ENCODE measurements at regions not wholly inside any gene's neighbourhood (a gene's known extent, or its start where the extent isn't known, plus 50 kb on each side); places are given as distances from the start of the nearest gene placed in this dataset.
A peak's percentile ranks its signal among the peaks of the same experiment; 100 is the strongest.

DNA sequence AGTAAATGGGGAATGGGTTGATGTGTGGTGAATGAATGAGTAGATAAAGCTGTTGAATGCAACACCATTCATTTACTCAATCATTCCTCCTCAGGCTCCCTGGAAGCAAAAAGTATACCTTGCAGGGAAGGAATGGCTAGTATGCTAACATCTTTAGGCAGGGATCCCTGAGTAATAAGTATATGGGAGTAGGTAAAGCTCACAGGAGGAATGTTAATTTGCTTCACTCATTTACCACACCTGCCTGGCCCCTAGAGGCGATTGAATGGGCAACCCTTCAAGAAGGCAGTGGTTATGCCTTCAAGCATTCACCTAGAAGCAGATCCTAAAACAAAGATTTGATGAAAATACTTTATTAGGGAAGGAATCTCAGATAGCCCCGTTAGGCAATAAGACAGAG, 208.7 kb upstream of the GADL1 start:
- DNase-seq (ENCODE audit: low spot score): no peak
- TF ChIP-seq, protein P1, sequence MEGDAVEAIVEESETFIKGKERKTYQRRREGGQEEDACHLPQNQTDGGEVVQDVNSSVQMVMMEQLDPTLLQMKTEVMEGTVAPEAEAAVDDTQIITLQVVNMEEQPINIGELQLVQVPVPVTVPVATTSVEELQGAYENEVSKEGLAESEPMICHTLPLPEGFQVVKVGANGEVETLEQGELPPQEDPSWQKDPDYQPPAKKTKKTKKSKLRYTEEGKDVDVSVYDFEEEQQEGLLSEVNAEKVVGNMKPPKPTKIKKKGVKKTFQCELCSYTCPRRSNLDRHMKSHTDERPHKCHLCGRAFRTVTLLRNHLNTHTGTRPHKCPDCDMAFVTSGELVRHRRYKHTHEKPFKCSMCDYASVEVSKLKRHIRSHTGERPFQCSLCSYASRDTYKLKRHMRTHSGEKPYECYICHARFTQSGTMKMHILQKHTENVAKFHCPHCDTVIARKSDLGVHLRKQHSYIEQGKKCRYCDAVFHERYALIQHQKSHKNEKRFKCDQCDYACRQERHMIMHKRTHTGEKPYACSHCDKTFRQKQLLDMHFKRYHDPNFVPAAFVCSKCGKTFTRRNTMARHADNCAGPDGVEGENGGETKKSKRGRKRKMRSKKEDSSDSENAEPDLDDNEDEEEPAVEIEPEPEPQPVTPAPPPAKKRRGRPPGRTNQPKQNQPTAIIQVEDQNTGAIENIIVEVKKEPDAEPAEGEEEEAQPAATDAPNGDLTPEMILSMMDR (conservative IDR thresholded peaks at IDR 0.05; ENCODE audit: low read depth): no peak
- no peak overlapping the region for H3K27ac ChIP-seq
- POLR2A ChIA-PET (ENCODE audit: low non-redundant PET): no interaction called here
- CTCF ChIA-PET: interaction anchor here (0.9 kb wide), 1 partner anchor 169 kb away, joined by 5 read pairs; no protein-coding TSS in a partner anchor

DNA sequence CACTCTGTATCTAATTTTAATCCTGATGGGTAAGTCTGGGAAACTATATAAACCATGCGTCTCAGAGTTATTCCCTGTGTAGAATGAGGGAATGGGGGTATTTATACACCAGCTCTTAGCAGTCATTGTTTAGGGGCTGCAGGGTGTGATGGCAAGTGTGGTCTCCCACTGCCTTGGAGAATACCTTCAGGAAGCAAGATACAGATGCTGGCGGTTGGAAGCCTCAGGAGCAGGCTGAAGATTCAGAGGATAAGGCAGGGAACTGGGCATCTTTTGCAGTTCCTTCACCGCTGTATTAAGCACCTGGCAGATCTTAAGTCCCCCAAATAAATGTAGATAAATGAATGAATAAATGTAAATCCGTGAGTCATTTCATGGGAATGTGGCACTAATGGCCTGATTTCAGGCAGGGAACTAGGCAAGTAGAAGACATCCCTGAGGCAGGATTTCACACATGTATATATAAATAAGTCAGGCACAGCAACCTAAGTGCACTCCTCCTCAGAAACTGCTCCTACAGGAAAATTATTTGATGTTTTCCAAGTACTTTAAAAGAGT, 209.2 kb upstream of the GADL1 start:
- no peak for DNase-seq (ENCODE audit: low spot score)
- H3K27ac ChIP-seq: no peak overlapping the region
- ChIA-PET CTCF (interaction anchor here (0.5 to 0.9 kb wide), 2 partner anchors 170 to 977 kb away, joined by 4 to 5 read pairs; no protein-coding TSS in a partner anchor), POLR2A (ENCODE audit: low non-redundant PET) (no interaction called here)
- TF ChIP-seq, protein P1 (conservative IDR thresholded peaks at IDR 0.05; ENCODE audit: low read depth): no peak

- CTCF ChIA-PET: interaction anchor here (0.7 kb wide), 1 partner anchor 233 kb away, joined by 3 read pairs; no protein-coding TSS in a partner anchor
- POLR2A ChIA-PET (ENCODE audit: low non-redundant PET): no interaction called here
- no peak for DNase-seq (ENCODE audit: low spot score)
- no peak overlapping the region for H3K27ac ChIP-seq
- TF ChIP-seq, protein P1 (conservative IDR thresholded peaks at IDR 0.05; ENCODE audit: low read depth): no peak
These were observed 210.6 kb upstream of the GADL1 start for GRCh38 chr3:31105011-31105410.

- H3K27ac ChIP-seq: no peak overlapping the region
- TF ChIP-seq, protein P1 (conservative IDR thresholded peaks at IDR 0.05; ENCODE audit: low read depth): no peak
- CTCF ChIA-PET: interaction anchor here (0.7 kb wide), 1 partner anchor 232 kb away, joined by 3 read pairs; no protein-coding TSS in a partner anchor
- DNase-seq (ENCODE audit: low spot score): peak; percentile 73
- POLR2A ChIA-PET (ENCODE audit: low non-redundant PET): no interaction called here
These were observed 211.1 kb upstream of the GADL1 start for GRCh38 chr3:31105438-31106077.

- TF ChIP-seq, protein P1 (conservative IDR thresholded peaks at IDR 0.05; ENCODE audit: low read depth): peak; percentile 32
- CTCF ChIA-PET: no interaction called here
- POLR2A ChIA-PET (ENCODE audit: low non-redundant PET): no interaction called here
- DNase-seq (ENCODE audit: low spot score): peak; percentile 70
- H3K27ac ChIP-seq: no peak overlapping the region
These were observed 211.7 kb upstream of the GADL1 start for GRCh38 chr3:31106204-31106603.

GRCh38 chr3:31106912-31107311, 212.5 kb upstream of the GADL1 start:
- TF ChIP-seq, protein P1 (conservative IDR thresholded peaks at IDR 0.05; ENCODE audit: low read depth): no peak
- DNase-seq (ENCODE audit: low spot score): no peak
- ChIA-PET CTCF (no interaction called here), POLR2A (ENCODE audit: low non-redundant PET) (no interaction called here)
- no peak overlapping the region for H3K27ac ChIP-seq
